Osteoblast (primary cell): ENCODE measurements at regions not wholly inside any gene's neighbourhood (a gene's known extent, or its start where the extent isn't known, plus 50 kb on each side); places are given as distances from the start of the nearest gene placed in this dataset.

Experiments
- DNase-seq: peaks from one replicate; pipeline ENCODE4 v3.0.0; 2011; ENCODE audit warnings: low spot score, mixed read lengths; ENCODE audit not compliant: insufficient read length; ENCODE audit errors: missing footprints
- H2AFZ ChIP-seq: 2 replicates; pipeline ENCODE4 v1.6.0; 2011; ENCODE audit warnings: mild to moderate bottlenecking, low read length
- H3K27ac ChIP-seq: 2 replicates; pipeline ENCODE4 v1.5.1; 2011; ENCODE audit warnings: mild to moderate bottlenecking, low read depth, low read length, moderate library complexity
- H3K27me3 ChIP-seq: 2 replicates; pipeline ENCODE4 v1.6.0; 2012; ENCODE audit warnings: mild to moderate bottlenecking, control low read depth, inconsistent platforms, low read length, moderate library complexity; ENCODE audit not compliant: insufficient read depth
- H3K36me3 ChIP-seq: 2 replicates; pipeline ENCODE4 v1.5.1; 2011; ENCODE audit warnings: mild to moderate bottlenecking, low read length, control low read depth, moderate library complexity; ENCODE audit not compliant: insufficient read depth
- H3K4me1 ChIP-seq: 2 replicates; pipeline ENCODE4 v1.5.1; 2011; ENCODE audit warnings: mild to moderate bottlenecking, low read length, control low read depth, moderate library complexity; ENCODE audit not compliant: insufficient read depth
- H3K4me2 ChIP-seq: 2 replicates; pipeline ENCODE4 v1.6.0; 2011; ENCODE audit warnings: mild to moderate bottlenecking, low read length; ENCODE audit not compliant: insufficient read depth
- H3K4me3 ChIP-seq: fragments of 200-600 bp; sonication (generic); 3 replicates; pipeline ENCODE4 v1.5.1; 2012; ENCODE audit warnings: mild to moderate bottlenecking, low read length, inconsistent platforms; ENCODE audit not compliant: insufficient read depth
- H3K79me2 ChIP-seq: 2 replicates; pipeline ENCODE4 v1.6.0; 2012; ENCODE audit warnings: mild to moderate bottlenecking, low read length, control low read depth, inconsistent platforms; ENCODE audit not compliant: insufficient read depth
- H3K9me3 ChIP-seq: 2 replicates; pipeline ENCODE4 v1.5.1; 2011; ENCODE audit warnings: low read depth, low read length, control low read depth
- H4K20me1 ChIP-seq: 2 replicates; pipeline ENCODE4 v1.6.0; 2012; ENCODE audit warnings: mild to moderate bottlenecking, low read length, control low read depth; ENCODE audit not compliant: insufficient read depth
- TF ChIP-seq, protein P1 (sequence below): IDR thresholded peaks from 2 replicates; pipeline ENCODE4 v1.5.1; 2011; ENCODE audit warnings: mild to moderate bottlenecking, low read depth, low read length, moderate library complexity; ENCODE audit errors: extremely low read depth

- Histone ChIP-seq H3K27ac (no peak overlapping the region), H3K79me2 (no peaks in the 10 kb centered on the region), H3K4me3 (no peak overlapping the region), H3K36me3 (no peaks in the 10 kb centered on the region), H3K4me2 (no peak overlapping the region), H4K20me1 (no peaks in the 10 kb centered on the region), H3K27me3 (no peaks in the 10 kb centered on the region), H3K4me1 (peaks cover 4% of the 10 kb centered on the region), H2AFZ (peak overlapping the region; percentile 70), H3K9me3 (no peaks in the 10 kb centered on the region)
- TF ChIP-seq, protein P1, sequence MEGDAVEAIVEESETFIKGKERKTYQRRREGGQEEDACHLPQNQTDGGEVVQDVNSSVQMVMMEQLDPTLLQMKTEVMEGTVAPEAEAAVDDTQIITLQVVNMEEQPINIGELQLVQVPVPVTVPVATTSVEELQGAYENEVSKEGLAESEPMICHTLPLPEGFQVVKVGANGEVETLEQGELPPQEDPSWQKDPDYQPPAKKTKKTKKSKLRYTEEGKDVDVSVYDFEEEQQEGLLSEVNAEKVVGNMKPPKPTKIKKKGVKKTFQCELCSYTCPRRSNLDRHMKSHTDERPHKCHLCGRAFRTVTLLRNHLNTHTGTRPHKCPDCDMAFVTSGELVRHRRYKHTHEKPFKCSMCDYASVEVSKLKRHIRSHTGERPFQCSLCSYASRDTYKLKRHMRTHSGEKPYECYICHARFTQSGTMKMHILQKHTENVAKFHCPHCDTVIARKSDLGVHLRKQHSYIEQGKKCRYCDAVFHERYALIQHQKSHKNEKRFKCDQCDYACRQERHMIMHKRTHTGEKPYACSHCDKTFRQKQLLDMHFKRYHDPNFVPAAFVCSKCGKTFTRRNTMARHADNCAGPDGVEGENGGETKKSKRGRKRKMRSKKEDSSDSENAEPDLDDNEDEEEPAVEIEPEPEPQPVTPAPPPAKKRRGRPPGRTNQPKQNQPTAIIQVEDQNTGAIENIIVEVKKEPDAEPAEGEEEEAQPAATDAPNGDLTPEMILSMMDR = no peak
- DNase-seq = peak; percentile 60
Observed at GRCh38 chr15:66907826-66908743, 157.3 kb upstream of the SMAD3 start.

- Histone ChIP-seq H3K27ac (no peak overlapping the region), H4K20me1 (no peaks in the 10 kb centered on the region), H3K4me1 (peaks cover 4% of the 10 kb centered on the region), H3K79me2 (no peaks in the 10 kb centered on the region), H2AFZ (no peak overlapping the region), H3K36me3 (no peaks in the 10 kb centered on the region), H3K9me3 (no peaks in the 10 kb centered on the region), H3K4me3 (no peak overlapping the region), H3K27me3 (no peaks in the 10 kb centered on the region), H3K4me2 (no peak overlapping the region)
- no peak for DNase-seq
- TF ChIP-seq, protein P1 = no peak
Observed at GRCh38 chr15:66908744-66909095, 156.7 kb upstream of the SMAD3 start.

DNA sequence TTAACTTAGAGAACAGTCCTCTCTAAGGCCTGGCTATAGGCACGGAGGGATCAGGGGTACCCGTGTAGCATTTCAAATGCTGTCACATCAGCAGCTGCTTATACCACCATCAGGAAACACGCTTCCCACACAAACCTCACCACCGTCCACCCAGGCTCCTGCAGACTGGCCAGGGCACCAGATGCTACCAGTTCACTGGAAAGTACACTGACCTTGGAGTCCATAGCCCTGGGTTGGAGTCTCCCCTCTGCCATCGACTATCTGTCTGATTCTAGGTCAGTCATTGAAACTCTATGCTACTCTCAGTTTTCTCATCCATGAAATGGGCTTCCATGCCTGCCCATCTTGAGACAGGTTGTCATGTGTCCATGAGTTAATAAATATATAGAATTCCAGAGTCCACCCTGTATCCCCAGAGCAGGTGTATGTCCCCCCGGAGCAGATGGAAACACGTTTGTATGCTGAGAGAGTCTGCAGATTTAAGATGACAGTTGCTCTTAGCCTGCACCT lies 156.0 kb upstream of the SMAD3 start:
- H3K4me3 ChIP-seq = no peak overlapping the region
- H3K4me2 ChIP-seq = no peak overlapping the region
- no peak overlapping the region for H3K27ac ChIP-seq
- H3K27me3 ChIP-seq = no peaks in the 10 kb centered on the region
- no peaks in the 10 kb centered on the region for H3K4me1 ChIP-seq
- no peak overlapping the region for H2AFZ ChIP-seq
- H3K9me3 ChIP-seq = no peaks in the 10 kb centered on the region
- H4K20me1 ChIP-seq = no peaks in the 10 kb centered on the region
- TF ChIP-seq, protein P1 = no peak
- no peak for DNase-seq
- no peaks in the 10 kb centered on the region for H3K79me2 ChIP-seq
- H3K36me3 ChIP-seq = no peaks in the 10 kb centered on the region

- no peak for DNase-seq
- Histone ChIP-seq H3K4me3 (no peak overlapping the region), H3K36me3 (no peaks in the 10 kb centered on the region), H3K4me2 (no peak overlapping the region), H3K27ac (no peak overlapping the region), H3K27me3 (no peaks in the 10 kb centered on the region), H3K9me3 (no peaks in the 10 kb centered on the region), H3K4me1 (no peaks in the 10 kb centered on the region), H3K79me2 (no peaks in the 10 kb centered on the region), H2AFZ (no peak overlapping the region), H4K20me1 (no peaks in the 10 kb centered on the region)
- TF ChIP-seq, protein P1 = no peak
Observed at GRCh38 chr15:66911131-66911700, 154.2 kb upstream of the SMAD3 start.
